RCC 7860 (cell line): ENCODE measurements at regions not wholly inside any gene's neighbourhood (a gene's known extent, or its start where the extent isn't known, plus 50 kb on each side); places are given as distances from the start of the nearest gene placed in this dataset.

Experiments used
- DNase-seq: peaks from one replicate; pipeline ENCODE4 v3.0.0-alpha.2; 2015; ENCODE audit warnings: low spot score
- FAIRE-seq: peaks from 2 replicates; lab custom pipeline; 2012; peaks lifted over from hg19 to GRCh38; lab: Jason Lieb, UNC

GRCh38 chrX:39377157-39377556, 575.9 kb downstream of the MID1IP1 start:
- FAIRE-seq (no peak), DNase-seq (no peak)

GRCh38 chrX:39377773-39378172, 576.5 kb downstream of the MID1IP1 start:
- DNase-seq (no peak), FAIRE-seq (no peak)

- no peak for FAIRE-seq
These were observed 580.2 kb downstream of the MID1IP1 start for GRCh38 chrX:39381422-39381821.

GRCh38 chrX:39384996-39385395, 583.7 kb downstream of the MID1IP1 start:
- DNase-seq (no peak), FAIRE-seq (no peak)

More at GRCh38 chrX:39381422-39381821, 580.2 kb downstream of the MID1IP1 start:
- DNase-seq, result no peak

- FAIRE-seq (no peak), DNase-seq (no peak)
These were observed 587.5 kb downstream of the MID1IP1 start for GRCh38 chrX:39388730-39389129.

- FAIRE-seq (no peak), DNase-seq (no peak)
These were observed 595.2 kb downstream of the MID1IP1 start for GRCh38 chrX:39396358-39396995.

GRCh38 chrX:39397561-39398199, 596.4 kb downstream of the MID1IP1 start:
- FAIRE-seq (no peak), DNase-seq (no peak)

- FAIRE-seq, result no peak
- DNase-seq, result no peak
These were observed 597.1 kb downstream of the MID1IP1 start for GRCh38 chrX:39398215-39398962.

GRCh38 chrX:39398963-39399261, 597.7 kb downstream of the MID1IP1 start:
- FAIRE-seq, result no peak
- DNase-seq, result no peak

- FAIRE-seq (no peak), DNase-seq (no peak)
These were observed 598.1 kb downstream of the MID1IP1 start for GRCh38 chrX:39399387-39399786.

GRCh38 chrX:39401483-39402110, 600.3 kb downstream of the MID1IP1 start:
- FAIRE-seq (no peak), DNase-seq (no peak)

- no peak for DNase-seq
- no peak for FAIRE-seq
These were observed 600.9 kb downstream of the MID1IP1 start for GRCh38 chrX:39402158-39402557.

GRCh38 chrX:39406799-39407198, 605.5 kb downstream of the MID1IP1 start:
- DNase-seq (no peak), FAIRE-seq (no peak)

- FAIRE-seq (no peak), DNase-seq (no peak)
These were observed 608.1 kb downstream of the MID1IP1 start for GRCh38 chrX:39409246-39409917.

- FAIRE-seq (no peak), DNase-seq (no peak)
These were observed 613.1 kb downstream of the MID1IP1 start for GRCh38 chrX:39414290-39414854.

GRCh38 chrX:39416547-39417260, 615.4 kb downstream of the MID1IP1 start:
- DNase-seq (no peak), FAIRE-seq (no peak)

- no peak for FAIRE-seq
- no peak for DNase-seq
These were observed 617.0 kb downstream of the MID1IP1 start for GRCh38 chrX:39418254-39418704.

GRCh38 chrX:39418731-39419638, 617.7 kb downstream of the MID1IP1 start:
- DNase-seq (no peak), FAIRE-seq (no peak)

GRCh38 chrX:39421006-39421405, 619.7 kb downstream of the MID1IP1 start:
- no peak for FAIRE-seq
- DNase-seq, result no peak
